ENCODE measurements at regions not wholly inside any gene's neighbourhood (a gene's known extent, or its start where the extent isn't known, plus 50 kb on each side); places are given as distances from the start of the nearest gene placed in this dataset.

DNA sequence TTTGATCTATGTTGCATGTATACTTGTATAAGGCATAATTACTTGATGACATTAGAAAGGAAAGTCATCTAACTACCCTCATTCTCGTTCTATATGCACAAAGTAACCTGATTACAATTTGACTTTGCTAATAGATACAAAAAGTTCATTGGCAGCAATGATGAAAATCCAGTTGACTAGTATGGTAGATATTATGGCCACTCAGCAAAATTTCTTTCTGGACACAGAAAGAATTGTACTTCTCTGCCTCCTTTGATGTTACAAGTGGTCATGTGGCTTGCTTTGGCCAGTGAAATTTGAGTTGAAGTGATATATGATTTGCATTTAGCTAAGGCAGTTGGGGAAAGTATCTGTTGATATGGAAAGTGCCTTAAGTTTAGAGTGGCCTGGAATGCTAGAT, 723.7 kb upstream of the ARRDC3 start:
- TF ChIP-seq HDAC6 (IDR thresholded peaks at IDR 0.05; ENCODE audit: unreplicated experiment): no peak
- TF ChIP-seq SMARCA5 (IDR thresholded peaks at IDR 0.05): no peak
- no peak for TF ChIP-seq HCFC1 (IDR thresholded peaks at IDR 0.05; ENCODE audit: low read length)
- no TSS peak for BruUV-seq (replicated peaks)
- WGBS (ENCODE audit: insufficient coverage, insufficient replicate concordance, low lambda C conversion rate, missing lambda C conversion rate): 0% methylated on average over 1 of the region's 1 CpG

DNA sequence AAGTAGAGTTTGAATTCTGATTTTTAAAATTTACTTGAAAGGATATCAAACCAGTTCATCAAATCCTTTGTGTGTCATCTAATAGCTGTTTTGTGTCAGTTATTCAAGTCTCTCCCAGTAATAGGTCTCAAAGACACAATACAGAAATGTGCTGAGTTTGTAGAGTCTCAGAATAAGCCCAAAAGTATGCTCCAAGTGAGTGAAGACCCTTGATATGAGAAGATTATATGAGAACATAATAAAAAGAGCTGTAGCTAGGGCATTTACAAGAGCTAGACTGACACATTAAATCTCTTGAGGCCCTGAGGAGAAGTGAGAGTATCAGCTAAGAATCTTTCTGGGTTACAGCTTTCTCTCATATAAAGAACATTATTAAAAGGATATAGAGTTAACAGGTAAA, 721.0 kb upstream of the ARRDC3 start:
- Histone ChIP-seq H3K79me2 (ENCODE audit: control insufficient read depth, insufficient read depth, low read length) (no peaks in the 10 kb centered on the region), H2AFZ (ENCODE audit: control insufficient read depth, low read depth, low read length) (no peak overlapping the region), H3K9ac (ENCODE audit: control insufficient read depth, insufficient read depth, low read length) (no peak overlapping the region), H4K20me1 (ENCODE audit: control insufficient read depth, insufficient read depth) (no peaks in the 10 kb centered on the region), H3K9me3 (replicated peaks; ENCODE audit: control insufficient read depth, insufficient read depth, low read length) (no peaks in the 10 kb centered on the region), H3K27me3 (replicated peaks in 1 of 2; ENCODE audit: control insufficient read depth in 2 of 2, insufficient read depth in 2 of 2, low read length in 1 of 2) (no peaks in the 10 kb centered on the region), H3K4me1 (ENCODE audit: control insufficient read depth, insufficient read depth, low read length) (no peaks in the 10 kb centered on the region), H3K27ac (ENCODE audit: control insufficient read depth, insufficient read depth) (no peak overlapping the region), H3K4me3 (no peak overlapping the region), H3K4me2 (ENCODE audit: control insufficient read depth, insufficient read depth) (no peak overlapping the region), H3K36me3 (ENCODE audit: control insufficient read depth in 2 of 2, insufficient read depth in 2 of 2, low read length in 1 of 2) (no peaks in the 10 kb centered on the region)
- DNase-seq (ENCODE audit: low read depth, low spot score) (no peak), ATAC-seq (no peak), FAIRE-seq (no peak)
- ChIA-PET RAD21 (ENCODE audit: unreplicated experiment) (interaction anchor here (0.7 kb wide), 1 partner anchor 10 kb away, joined by 3 read pairs; no protein-coding TSS in a partner anchor), CTCF (interaction anchor here (1.0 kb wide), 1 partner anchor 462 kb away, joined by 3 read pairs; no protein-coding TSS in a partner anchor), SMC1A (ENCODE audit: uncharacterized antibody, unreplicated experiment) (interaction anchor here (0.6 to 1.3 kb wide), 4 partner anchors 10 to 42 kb away, joined by 3 to 5 read pairs (median 4); no protein-coding TSS in a partner anchor), POLR2A (no interaction called here)
- in situ Hi-C loops (cut with MboI): no loop called here
- intact Hi-C loops (cut with micrococcal nuclease; ENCODE audit: unreplicated experiment): no loop called here
- BruUV-seq (replicated peaks): no TSS peak
- TF ChIP-seq, protein P1, sequence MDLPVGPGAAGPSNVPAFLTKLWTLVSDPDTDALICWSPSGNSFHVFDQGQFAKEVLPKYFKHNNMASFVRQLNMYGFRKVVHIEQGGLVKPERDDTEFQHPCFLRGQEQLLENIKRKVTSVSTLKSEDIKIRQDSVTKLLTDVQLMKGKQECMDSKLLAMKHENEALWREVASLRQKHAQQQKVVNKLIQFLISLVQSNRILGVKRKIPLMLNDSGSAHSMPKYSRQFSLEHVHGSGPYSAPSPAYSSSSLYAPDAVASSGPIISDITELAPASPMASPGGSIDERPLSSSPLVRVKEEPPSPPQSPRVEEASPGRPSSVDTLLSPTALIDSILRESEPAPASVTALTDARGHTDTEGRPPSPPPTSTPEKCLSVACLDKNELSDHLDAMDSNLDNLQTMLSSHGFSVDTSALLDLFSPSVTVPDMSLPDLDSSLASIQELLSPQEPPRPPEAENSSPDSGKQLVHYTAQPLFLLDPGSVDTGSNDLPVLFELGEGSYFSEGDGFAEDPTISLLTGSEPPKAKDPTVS (IDR thresholded peaks at IDR 0.05; ENCODE audit: low read depth, low read length): no peak
- no peak for TF ChIP-seq RB1 (IDR thresholded peaks at IDR 0.05; ENCODE audit: borderline replicate concordance)
- TF ChIP-seq, protein P2, sequence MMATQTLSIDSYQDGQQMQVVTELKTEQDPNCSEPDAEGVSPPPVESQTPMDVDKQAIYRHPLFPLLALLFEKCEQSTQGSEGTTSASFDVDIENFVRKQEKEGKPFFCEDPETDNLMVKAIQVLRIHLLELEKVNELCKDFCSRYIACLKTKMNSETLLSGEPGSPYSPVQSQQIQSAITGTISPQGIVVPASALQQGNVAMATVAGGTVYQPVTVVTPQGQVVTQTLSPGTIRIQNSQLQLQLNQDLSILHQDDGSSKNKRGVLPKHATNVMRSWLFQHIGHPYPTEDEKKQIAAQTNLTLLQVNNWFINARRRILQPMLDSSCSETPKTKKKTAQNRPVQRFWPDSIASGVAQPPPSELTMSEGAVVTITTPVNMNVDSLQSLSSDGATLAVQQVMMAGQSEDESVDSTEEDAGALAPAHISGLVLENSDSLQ (IDR thresholded peaks at IDR 0.05): no peak
- no peak for TF ChIP-seq BMI1 (IDR thresholded peaks at IDR 0.05; ENCODE audit: borderline replicate concordance)
- TF ChIP-seq, protein P3, sequence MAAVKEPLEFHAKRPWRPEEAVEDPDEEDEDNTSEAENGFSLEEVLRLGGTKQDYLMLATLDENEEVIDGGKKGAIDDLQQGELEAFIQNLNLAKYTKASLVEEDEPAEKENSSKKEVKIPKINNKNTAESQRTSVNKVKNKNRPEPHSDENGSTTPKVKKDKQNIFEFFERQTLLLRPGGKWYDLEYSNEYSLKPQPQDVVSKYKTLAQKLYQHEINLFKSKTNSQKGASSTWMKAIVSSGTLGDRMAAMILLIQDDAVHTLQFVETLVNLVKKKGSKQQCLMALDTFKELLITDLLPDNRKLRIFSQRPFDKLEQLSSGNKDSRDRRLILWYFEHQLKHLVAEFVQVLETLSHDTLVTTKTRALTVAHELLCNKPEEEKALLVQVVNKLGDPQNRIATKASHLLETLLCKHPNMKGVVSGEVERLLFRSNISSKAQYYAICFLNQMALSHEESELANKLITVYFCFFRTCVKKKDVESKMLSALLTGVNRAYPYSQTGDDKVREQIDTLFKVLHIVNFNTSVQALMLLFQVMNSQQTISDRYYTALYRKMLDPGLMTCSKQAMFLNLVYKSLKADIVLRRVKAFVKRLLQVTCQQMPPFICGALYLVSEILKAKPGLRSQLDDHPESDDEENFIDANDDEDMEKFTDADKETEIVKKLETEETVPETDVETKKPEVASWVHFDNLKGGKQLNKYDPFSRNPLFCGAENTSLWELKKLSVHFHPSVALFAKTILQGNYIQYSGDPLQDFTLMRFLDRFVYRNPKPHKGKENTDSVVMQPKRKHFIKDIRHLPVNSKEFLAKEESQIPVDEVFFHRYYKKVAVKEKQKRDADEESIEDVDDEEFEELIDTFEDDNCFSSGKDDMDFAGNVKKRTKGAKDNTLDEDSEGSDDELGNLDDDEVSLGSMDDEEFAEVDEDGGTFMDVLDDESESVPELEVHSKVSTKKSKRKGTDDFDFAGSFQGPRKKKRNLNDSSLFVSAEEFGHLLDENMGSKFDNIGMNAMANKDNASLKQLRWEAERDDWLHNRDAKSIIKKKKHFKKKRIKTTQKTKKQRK (IDR thresholded peaks at IDR 0.05; ENCODE audit: low read depth, low read length): no peak
- TF ChIP-seq SREBF2 (IDR thresholded peaks at IDR 0.05; ENCODE audit: low read length): no peak
- TF ChIP-seq, protein P4, sequence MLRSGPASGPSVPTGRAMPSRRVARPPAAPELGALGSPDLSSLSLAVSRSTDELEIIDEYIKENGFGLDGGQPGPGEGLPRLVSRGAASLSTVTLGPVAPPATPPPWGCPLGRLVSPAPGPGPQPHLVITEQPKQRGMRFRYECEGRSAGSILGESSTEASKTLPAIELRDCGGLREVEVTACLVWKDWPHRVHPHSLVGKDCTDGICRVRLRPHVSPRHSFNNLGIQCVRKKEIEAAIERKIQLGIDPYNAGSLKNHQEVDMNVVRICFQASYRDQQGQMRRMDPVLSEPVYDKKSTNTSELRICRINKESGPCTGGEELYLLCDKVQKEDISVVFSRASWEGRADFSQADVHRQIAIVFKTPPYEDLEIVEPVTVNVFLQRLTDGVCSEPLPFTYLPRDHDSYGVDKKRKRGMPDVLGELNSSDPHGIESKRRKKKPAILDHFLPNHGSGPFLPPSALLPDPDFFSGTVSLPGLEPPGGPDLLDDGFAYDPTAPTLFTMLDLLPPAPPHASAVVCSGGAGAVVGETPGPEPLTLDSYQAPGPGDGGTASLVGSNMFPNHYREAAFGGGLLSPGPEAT (IDR thresholded peaks at IDR 0.05; ENCODE audit: low read depth): no peak
- no peak for TF ChIP-seq NR2F1 (conservative IDR thresholded peaks at IDR 0.05)
- TF ChIP-seq CREB1 (IDR thresholded peaks at IDR 0.05; ENCODE audit: low read depth): no peak

More for the DNA sequence above, 723.7 kb upstream of the ARRDC3 start:
- CTCF ChIA-PET: no interaction called here
- H3K36me3 ChIP-seq (ENCODE audit: control insufficient read depth in 2 of 2, insufficient read depth in 2 of 2, low read length in 1 of 2): no peaks in the 10 kb centered on the region
- DNase-seq (ENCODE audit: low read depth, low spot score) (no peak), ATAC-seq (no peak), FAIRE-seq (no peak)
- POLR2A ChIA-PET: no interaction called here
- intact Hi-C loops (cut with micrococcal nuclease; ENCODE audit: unreplicated experiment): no loop called here
- RAD21 ChIA-PET (ENCODE audit: unreplicated experiment): no interaction called here
- H3K9me3 ChIP-seq (replicated peaks; ENCODE audit: control insufficient read depth, insufficient read depth, low read length): no peaks in the 10 kb centered on the region
- H3K4me1 ChIP-seq (ENCODE audit: control insufficient read depth, insufficient read depth, low read length): no peaks in the 10 kb centered on the region
- H4K20me1 ChIP-seq (ENCODE audit: control insufficient read depth, insufficient read depth): no peaks in the 10 kb centered on the region
- in situ Hi-C loops (cut with MboI): no loop called here
- no peak overlapping the region for H3K9ac ChIP-seq (ENCODE audit: control insufficient read depth, insufficient read depth, low read length)
- H3K27me3 ChIP-seq (replicated peaks in 1 of 2; ENCODE audit: control insufficient read depth in 2 of 2, insufficient read depth in 2 of 2, low read length in 1 of 2): no peaks in the 10 kb centered on the region
- H3K27ac ChIP-seq (ENCODE audit: control insufficient read depth, insufficient read depth): no peak overlapping the region
- H3K4me3 ChIP-seq: no peak overlapping the region
- no peak overlapping the region for H3K4me2 ChIP-seq (ENCODE audit: control insufficient read depth, insufficient read depth)
- SMC1A ChIA-PET (ENCODE audit: uncharacterized antibody, unreplicated experiment): no interaction called here
- H3K79me2 ChIP-seq (ENCODE audit: control insufficient read depth, insufficient read depth, low read length): no peaks in the 10 kb centered on the region
- no peak overlapping the region for H2AFZ ChIP-seq (ENCODE audit: control insufficient read depth, low read depth, low read length)

Measured in GM12878 (cell line).